HFF-Myc (cell line): ENCODE measurements at regions not wholly inside any gene's neighbourhood (a gene's known extent, or its start where the extent isn't known, plus 50 kb on each side); places are given as distances from the start of the nearest gene placed in this dataset.

ENCODE experiments used
- DNase-seq: peaks from one replicate; pipeline ENCODE4 v3.0.0-alpha.2; 2011; ENCODE audit warnings: low read depth; ENCODE audit errors: extremely low read depth
- H3K4me3 ChIP-seq: replicated peaks from 2 replicates; pipeline ENCODE4 v1.5.1; 2011; ENCODE audit warnings: low read depth, mild to moderate bottlenecking, control low read depth, low read length
- TF ChIP-seq, protein P1 (sequence below): IDR thresholded peaks from 2 replicates; pipeline ENCODE4 v1.5.1; 2012; ENCODE audit warnings: mild to moderate bottlenecking, low read depth, low read length, control low read depth; ENCODE audit errors: missing control alignments

DNA sequence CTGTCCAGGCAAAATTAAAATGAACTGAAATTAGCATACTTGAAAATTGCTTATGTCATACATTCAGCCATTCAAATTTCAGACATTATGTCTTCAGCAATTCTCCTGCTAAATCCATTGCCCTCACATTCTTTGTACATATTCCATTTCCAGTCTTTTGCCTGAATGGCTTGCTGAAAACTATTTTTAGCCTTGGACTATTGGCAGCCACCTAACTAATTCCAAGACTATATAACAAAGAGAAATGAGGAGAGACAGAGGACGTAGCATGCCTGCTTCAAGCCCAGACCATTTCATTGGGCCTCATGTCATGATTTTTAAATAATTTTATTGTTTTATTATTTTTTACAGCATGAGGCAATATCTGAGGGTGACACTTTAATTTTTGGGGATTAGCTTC, 100.3 kb downstream of the MRPS30 start:
- TF ChIP-seq, protein P1, sequence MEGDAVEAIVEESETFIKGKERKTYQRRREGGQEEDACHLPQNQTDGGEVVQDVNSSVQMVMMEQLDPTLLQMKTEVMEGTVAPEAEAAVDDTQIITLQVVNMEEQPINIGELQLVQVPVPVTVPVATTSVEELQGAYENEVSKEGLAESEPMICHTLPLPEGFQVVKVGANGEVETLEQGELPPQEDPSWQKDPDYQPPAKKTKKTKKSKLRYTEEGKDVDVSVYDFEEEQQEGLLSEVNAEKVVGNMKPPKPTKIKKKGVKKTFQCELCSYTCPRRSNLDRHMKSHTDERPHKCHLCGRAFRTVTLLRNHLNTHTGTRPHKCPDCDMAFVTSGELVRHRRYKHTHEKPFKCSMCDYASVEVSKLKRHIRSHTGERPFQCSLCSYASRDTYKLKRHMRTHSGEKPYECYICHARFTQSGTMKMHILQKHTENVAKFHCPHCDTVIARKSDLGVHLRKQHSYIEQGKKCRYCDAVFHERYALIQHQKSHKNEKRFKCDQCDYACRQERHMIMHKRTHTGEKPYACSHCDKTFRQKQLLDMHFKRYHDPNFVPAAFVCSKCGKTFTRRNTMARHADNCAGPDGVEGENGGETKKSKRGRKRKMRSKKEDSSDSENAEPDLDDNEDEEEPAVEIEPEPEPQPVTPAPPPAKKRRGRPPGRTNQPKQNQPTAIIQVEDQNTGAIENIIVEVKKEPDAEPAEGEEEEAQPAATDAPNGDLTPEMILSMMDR, result no peak
- DNase-seq, result no peak
- H3K4me3 ChIP-seq, result no peak overlapping the region

- DNase-seq, result no peak
- H3K4me3 ChIP-seq, result no peak overlapping the region
- TF ChIP-seq, protein P1, result no peak
Observed at GRCh38 chr5:44911501-44911900, 102.8 kb downstream of the MRPS30 start.

GRCh38 chr5:44914221-44914620, 105.5 kb downstream of the MRPS30 start:
- no peak overlapping the region for H3K4me3 ChIP-seq
- TF ChIP-seq, protein P1, result no peak
- no peak for DNase-seq

DNA sequence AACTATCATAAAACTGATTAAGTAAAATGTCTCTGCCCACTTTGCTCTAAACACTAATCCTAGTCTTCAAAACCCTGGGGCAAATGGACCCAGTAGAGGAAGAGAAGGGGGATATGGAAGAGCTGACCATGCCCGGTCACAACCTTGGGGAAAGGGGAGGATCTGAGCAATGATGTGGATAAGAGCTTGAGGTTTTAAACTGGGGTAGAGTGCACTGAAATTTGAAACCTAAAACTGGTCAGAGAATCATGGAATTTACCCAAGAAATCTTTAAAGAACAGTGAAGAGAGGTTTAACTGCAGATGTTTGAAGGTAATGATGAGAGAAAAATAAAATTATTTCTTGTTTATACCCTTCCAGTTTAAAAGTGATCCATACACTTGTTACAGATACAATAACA, 110.8 kb downstream of the MRPS30 start:
- no peak overlapping the region for H3K4me3 ChIP-seq
- DNase-seq, result no peak
- TF ChIP-seq, protein P1, result no peak

GRCh38 chr5:44927115-44927733, 118.5 kb downstream of the MRPS30 start:
- no peak overlapping the region for H3K4me3 ChIP-seq
- TF ChIP-seq, protein P1, result no peak
- no peak for DNase-seq

DNA sequence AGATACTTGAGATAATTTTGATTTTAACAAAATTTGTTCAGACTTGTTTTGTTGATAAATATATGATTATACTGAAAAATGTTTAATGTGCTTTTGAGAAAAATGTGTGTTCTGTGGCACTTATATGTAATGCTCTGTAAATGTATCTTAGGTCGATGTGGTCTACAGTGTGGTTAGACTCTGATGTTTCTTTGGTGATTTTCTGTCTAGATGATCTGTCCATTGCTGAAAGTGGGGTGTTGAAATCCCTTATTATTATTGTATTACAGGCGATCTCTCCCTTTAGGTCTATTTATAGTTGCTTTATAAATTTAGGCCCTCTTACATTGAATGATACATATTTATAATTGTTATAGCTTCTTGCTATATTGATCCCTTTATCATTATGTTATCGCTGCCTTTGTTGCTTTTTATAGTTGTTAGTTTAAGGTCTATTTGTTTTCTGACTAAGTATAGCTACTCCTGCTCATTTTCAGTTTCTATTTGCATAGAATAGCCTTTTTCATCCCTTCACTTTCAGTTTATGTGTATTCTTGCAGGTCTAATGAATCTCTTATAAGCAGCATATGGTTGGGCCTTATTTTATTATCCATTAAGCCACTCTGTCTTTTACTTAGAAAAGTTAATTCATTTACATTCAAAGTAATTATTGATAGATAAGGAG, 124.3 kb downstream of the MRPS30 start:
- H3K4me3 ChIP-seq, result no peak overlapping the region
- TF ChIP-seq, protein P1, result no peak
- DNase-seq, result no peak
